ENCODE measurements at regions not wholly inside any gene's neighbourhood (a gene's known extent, or its start where the extent isn't known, plus 50 kb on each side); places are given as distances from the start of the nearest gene placed in this dataset.
"Not testable (repeated sequence)": the region's sequence is repeated elsewhere in the genome, so short reads cannot be mapped to it uniquely, and the experiment has no call there.

DNA sequence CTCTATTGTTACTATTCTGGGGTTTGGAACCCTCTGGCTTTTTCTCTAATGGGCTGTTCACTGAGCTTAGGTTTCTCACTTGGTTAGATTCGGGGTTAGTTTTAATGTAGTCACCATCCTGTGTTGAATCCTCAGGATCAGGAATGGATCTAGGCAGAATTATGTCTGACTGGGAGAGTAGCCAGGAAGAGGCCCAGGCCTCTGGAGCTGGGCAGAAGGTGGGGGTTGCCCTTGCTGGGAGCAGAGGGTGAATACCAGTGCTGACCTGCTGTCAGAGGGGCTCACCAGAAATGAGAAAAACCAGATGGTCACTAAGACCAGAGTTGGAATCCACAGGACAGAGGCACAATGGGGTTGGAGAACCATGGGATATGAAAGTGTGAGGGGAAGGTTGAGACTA, 126.6 kb upstream of the SLC4A4 start:
- no peak for DNase-seq

DNA sequence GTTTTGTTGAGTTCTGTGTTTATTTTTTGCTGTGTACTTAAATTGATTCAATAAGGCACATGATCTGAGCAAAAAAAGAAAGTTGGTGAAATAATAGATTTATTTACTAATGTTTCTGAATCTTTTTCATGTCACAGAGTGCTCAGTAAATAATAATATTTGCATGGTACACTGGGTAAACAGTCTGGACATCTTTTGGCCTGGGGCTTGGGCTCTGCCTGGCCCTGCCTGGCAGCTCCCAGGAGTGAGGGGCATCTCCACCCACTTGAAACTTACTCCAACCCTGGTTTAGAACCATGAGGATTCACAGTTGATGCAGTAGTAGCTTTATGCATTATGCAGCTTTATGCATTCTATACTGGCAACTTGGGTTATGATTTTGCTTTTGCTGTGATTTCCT, 124.2 kb upstream of the SLC4A4 start:
- no peak for DNase-seq

DNA sequence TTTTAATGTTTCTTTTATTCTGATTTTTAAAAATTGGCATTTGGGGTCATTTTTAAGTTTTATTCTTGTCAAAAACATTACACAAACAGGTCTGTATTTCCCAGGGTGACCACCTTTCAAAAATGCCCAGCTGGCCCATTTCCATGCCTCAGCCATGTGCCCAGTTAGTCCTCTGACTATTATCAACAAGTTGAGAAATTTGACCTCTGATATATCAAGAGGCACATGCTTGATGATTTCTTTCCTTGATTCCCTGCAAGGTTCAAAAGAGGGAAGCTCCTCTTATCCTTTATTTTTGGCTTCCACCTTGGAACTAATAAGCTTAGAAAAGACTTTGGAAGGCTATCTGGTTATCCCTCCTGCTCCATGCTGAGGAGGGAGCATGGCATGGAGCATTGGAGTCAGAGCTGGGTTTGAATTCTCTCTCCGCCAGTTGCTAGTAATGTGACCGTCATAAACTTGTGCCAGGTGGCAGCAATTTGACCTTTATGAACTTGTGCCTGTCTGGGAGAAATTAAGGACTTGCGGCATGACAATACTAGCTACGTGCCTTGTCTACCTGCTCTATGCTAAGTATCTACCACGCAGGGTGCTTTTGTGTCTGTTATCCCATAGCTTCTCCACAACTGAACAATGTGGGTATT, 122.4 kb upstream of the SLC4A4 start:
- no peak for DNase-seq

DNA sequence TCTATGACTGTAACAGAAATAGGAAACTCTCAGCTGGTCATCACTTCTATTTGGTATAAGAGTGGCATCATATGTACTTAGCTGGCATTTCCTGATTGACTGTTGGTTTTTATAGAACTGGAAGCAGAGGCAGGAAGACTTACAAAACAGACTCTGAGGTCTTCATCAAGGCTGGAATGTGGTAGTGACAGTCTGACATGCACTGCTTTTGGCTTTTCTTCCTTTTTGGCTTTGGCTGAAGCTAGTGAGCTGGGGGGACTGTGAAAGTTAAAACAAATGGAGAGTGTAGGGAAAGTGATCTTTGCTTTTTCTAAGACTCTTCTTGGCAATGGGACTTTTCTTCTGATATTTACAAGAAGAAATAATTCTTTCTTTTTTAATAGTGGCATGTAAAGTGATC, 121.1 kb upstream of the SLC4A4 start:
- DNase-seq = no peak

DNA sequence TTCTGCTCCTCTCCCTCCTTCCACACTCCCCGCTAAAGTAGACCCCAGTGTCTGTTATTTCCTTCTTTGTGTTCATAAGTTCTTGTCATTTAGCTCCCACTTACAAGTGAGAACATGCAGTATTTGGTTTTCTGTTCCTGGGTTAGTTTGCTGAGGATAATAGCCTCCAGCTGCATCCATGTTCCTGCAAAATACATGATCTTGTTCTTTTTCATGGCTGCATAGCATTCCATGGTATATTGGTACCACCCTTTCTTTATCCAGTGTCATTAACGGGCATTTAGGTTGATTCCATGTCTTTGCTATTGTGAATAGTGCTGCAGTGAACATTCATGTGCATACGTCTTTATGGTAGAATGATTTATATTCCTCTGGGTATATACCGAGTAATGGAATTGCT, 118.0 kb upstream of the SLC4A4 start:
- DNase-seq = not testable (repeated sequence)

DNA sequence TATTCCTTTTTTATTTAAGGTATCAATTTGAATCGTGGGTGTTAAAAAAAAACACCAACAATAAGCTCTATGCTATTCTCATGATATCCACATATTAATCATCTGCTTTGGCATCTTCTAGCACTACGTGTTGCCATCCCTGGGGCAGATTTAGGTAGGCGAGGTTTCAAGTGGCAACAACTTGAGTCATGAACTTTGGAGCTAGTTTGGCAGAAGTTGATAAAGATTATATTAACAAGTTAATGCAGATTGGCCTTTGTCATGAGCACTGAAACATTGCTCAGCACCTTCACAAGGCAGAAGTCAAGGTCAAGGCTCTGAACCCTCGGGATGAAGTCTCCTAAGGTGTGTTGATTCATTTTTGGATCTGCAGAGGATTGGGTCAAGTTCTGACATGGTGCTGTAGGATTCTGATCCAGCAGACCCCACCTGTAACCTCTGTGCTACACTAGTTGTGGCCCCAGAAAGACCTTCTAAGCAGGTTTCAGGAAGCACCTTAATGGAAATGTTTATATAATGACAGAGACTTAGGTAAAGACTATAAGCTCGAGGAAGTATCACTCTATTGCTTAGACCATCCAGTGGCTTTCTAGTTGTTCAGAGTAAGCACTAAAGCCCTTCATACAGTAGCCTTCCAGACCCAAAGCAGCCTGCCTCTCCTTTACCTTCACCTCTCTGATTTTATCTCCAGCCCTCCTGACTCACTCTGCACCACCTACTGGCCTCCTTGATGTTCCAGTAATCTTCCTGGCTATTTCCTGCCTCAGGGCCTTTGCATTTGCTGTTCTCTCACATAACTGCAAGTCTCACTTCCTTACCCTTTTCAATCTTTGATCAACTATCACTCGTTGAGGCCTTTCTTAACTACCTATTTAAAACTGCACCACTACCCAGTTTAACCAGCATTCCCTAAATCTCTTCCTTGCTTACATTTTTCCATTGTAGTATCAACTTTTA, 117.0 kb upstream of the SLC4A4 start:
- DNase-seq = no peak

DNA sequence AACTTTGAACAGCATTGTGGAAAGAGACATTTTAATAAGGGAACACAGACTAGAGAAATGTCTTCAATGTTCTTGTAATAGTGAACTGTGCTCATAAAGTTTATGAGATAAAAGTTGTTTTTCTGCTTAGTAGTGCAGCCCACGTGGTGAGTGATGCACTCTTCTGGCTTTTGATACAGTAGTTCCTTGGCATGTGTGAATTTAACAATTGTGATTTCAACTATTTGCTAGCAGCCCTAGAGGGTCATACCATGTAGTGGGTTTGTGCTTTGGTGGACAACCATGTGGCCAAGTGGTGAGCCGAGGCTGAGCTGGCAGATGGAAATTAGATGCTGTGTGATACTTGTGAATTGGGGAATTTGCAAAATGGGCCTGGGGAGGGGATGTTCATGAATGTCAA, 116.2 kb upstream of the SLC4A4 start:
- DNase-seq = no peak

DNA sequence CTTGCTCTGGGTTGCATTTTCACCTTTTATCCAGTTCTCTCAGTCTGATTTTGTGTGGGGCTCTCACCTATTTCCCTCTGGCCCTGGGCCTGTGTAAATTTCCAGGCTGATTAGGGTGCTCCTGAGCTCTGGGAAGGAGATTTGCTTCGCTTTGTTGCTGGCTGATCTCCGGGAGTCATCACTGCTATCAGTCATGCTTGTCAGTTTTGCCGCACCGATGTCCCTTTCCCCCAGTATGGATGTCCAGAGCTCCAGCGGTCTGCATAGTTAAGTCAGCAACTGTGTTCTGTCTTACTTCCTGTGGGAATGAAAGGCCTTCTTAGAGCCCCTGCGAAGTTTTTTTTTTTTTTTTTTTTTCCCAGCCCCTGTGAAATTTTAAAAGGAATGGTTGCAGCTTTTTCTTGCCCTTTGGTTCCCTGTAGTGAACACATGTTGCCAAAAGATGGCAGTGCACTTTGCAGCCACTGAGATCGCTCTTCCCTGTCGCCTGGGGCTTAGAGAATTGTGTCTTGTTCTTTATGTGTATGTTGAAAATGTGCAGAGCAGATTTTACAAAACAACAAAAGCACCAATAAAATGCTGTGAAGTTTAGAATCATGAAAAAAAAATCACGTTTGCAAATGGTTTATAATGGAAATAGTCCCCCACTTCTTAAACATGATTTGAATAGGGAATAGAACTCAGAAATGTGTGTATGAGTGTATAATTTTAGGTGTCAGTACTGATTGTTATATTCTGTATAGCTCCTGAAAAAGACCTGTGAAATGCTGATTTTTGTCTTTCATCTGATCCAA, 109.1 kb upstream of the SLC4A4 start:
- DNase-seq = no peak

DNA sequence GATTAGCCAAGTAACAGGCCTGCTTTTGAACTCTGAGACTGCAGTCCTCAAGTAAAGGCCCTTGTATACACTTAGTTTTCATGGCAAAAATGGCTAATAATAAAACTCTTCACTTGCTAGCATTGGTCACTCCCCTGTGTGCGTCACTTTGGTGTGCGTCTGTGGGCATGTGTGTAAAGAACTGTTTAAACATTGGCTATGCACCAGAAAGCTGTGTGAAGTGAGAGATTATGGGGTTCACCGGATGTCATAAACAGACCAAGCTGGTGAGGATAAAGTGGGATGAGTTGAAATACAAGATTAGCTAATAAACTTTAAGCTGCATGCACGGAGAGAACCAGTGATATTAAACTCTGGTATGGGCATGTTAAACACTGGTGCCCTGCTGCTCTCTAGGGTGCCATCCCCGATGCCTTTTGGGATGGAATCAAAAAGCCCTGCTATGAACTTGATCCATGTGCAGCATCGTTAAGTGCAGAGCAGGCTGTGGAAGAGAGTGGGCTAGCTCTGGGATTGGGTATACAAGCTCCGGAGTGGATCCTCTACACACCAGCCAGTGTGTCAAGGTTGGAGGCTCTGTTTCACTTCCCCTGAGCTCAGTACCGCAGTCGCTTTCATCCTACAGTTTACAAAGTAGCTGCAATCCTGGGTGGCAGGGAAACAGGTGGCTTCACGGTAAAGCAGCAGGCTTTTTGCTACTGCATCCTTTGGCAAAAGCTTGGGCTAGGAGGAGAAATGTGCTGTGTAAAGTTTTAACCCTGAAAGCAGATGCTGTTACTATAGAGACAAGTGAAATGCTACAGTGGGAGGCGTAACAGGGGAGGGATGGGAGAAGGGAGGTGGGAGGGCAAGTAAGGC, 108.3 kb upstream of the SLC4A4 start:
- DNase-seq = no peak

DNA sequence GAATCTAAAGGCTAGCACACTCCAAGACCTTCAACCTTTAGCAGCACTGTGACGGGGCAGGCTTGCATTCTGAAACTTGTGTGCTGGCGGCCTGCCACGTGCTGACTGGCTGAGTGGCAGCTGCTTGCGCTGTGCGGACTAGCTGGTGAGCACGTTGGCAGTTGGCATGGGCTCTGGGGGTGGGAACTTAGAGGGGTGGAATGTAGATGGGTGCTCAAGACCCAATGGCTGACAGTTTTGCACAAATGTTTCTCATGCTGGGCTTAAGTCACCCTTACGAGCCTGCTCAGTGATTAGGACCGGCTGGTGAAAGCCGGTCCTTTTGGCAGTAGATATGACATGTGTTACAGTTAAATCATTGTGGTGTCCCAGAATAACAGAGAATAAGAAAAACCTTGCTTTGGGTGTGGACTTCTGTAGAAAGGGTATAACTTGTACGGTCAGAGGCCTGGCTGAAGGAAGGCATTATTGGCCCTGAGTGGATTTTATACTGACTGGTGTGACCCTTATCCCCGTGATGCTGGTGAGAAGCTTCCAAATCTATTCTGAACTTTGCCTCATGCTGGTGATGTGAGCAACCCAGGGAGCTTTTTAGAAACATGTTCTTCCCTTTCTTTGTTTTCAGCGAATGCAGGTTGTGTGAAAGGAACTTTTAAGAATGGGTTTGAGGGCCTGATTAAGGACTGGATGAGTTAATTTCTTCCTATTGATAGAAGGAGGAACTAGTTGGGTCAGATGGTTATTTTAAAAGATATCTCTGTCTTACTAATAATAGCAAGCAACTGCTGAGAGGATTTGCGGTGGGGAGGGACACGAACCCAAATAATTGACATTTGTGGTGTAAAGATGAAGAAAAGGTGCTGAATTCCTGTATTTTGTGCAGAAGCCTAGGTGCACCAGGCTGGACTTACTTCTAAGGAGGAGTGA, 107.4 kb upstream of the SLC4A4 start:
- DNase-seq = no peak

DNA sequence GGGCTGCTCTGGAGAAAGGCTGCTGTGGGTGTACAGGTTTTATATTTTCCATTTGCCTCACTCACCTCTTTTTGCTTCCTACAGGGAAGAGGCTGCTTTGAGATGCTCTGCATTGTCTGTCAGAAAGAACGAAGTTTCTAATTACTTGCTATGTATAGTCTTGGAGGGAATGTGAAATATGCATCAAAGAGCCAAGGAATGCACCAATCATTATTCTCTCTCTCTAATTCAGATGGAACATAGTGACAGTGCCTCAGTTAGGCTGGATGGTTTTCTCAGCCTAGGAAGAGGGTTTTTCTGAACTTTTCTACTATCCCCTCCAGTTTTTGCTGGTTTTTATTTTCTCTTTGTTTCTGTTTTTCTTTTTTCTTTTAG, 106.8 kb upstream of the SLC4A4 start:
- no peak for DNase-seq

DNA sequence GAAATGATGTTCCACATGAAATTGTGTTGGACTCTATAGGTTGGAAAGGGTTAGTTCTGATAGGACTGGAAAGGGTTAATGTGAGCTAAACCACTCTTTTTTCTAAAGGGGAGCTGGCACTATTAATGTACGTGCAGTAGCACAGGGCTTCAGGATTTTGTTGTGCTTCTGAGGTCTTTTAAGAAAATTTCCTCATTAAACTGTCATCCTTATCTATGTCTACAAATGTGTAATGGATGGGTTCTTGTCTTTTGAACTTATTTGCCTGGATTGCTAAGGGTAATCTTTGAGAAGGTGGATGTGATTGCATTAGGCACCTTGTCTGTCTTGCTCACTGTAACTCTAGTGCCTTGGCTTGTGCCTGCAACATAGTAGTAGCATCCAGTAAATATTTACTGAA, 106.0 kb upstream of the SLC4A4 start:
- no peak for DNase-seq

DNA sequence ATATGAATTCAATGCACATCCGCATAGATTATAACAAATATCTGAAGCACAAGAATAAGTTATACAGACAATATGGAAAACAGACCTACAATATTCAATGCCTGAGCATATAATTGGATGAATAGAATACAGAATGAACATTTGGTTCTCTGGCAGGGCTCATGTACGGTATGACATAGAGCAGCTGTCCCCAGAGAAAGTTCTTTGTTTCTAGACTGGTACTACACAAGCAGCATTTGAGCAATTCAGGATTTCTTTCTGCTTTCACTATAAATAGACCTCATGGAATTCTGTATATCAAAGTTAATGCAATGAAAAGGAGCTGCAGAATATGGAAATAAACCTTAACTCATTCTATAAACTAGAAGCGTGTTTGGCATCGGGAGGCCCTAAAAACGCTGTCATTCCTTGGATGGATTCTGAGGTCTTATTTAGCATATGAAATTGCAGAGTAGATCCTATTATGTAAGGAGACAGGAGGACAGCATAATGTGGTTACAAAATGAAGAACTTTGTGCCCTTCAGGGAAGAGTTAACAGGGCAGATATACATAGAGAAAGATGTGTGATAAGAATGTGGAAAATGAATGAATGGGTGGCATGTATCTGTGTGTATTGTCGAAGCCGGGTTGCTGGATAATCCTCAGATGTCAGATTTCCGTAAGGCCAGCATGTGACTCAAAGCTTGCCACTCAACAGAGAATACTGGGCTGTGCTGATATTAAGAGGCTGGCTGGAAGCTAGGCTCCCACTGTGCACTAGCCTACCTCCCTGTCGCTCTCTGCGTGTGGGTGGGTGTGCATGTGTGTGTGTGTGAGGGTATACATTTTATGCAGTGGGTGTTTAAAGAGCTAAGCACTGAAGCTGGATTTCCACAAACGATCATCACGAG, 103.3 kb upstream of the SLC4A4 start:
- DNase-seq = no peak

DNA sequence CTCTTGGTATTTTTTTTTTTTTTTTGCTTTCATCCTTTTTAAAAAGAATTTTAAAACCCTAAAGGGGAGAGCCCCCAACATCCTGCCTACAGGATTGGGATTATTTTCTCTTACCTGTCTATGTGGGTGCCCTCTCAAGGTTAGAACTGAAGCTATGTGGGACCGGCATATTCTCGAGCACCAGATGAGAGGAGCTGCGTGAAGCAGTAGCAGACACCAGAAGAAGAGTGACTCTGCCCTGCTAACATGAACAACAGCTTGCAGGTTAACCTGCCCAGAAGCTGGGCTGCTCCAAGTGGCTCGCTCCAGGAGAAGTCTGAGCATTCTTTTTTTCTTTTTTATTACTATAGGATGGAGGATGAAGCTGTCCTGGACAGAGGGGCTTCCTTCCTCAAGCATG, 102.6 kb upstream of the SLC4A4 start:
- DNase-seq = no peak

DNA sequence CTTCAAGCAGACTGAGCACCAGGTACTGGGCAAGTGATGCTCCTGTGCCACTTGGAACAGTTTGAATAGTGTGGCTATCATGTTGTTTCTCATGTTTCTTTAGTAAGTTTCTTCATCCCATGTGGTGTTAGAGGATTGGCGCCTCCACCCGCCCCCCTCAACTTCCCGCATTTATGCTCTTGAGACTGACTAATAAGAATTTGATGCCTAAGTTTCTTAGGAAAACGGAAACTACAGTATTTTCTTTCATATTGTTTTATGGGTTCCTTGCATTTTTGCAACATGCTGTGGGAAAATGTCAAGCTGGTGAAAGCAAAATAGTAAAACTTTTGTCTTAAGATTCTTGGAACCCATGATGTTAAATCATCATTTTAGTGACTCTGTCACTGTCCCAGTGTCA, 101.2 kb upstream of the SLC4A4 start:
- no peak for DNase-seq

DNA sequence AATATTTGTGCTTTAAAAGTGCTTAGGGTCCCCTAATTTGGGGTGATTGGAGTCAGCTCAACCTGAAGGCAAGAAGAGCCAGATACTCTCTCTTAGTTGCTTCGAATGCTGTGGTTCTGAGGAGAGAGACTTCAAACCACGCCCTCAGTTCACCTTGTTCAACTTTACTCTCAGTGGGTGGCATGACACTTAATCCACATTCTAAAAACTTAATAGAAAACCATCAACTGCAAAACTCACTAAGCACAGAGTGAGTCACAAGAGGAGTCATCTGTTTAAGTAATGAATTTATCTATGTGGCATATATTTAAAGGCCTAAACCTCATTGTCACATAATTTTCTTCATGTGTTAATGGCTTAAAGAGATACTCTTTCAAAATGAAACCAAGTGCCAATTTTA, 99.5 kb upstream of the SLC4A4 start:
- no peak for DNase-seq

DNA sequence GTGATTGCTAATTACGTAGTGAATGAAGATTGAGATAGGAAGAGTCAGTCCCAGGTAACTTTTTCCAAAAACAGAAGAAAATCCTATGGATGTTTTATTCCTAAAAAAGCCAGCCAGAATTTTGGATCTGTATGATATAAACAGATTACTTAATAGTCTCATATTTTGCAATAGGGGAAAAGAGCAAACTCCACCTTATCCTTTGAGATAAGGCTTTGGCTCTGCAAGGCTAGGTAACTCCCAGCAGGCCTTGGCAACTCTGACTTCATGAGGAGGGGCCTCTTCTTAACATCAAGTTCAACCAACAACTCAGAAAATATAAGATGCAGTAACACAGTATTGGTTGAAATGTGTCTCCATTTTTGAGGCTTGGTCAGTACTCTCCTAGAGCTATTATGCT, 98.7 kb upstream of the SLC4A4 start:
- no peak for DNase-seq

DNA sequence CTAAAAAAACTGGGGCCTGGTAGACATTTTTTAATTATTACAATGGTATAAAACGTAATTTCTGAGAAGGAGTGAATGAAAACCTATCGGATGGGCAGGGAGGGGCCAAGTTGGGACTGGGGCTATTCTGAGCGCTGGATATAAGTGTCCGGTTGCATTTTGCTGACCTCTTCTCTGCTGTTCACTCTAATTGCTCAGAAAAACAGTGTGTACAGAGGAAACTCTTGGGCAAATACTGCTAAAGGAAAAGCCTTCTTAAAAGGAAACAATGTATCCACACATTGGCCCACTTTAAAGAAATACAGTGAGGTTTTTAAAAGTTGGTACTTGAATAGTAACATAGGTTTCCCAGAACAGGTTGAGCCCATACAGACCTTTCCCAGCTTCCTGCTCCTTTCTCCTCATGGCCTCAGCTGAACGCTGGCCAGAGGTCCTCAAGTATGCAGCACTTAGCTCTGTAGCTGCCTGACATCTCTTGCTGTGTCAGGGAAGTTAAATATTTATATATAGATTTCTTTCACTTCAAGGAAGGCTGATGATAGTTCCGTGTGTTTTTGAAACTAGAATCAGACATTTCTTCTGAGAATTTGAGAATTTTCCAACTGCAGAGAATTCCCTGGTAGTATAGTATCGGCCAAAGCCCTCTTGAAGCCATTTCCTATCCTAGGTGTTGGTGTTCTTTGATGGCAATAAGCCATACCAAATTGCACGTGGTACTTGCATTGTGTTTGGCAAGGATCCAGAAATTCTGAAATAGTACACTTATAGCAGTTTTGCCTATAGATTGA, 97.1 kb upstream of the SLC4A4 start:
- DNase-seq = no peak

DNA sequence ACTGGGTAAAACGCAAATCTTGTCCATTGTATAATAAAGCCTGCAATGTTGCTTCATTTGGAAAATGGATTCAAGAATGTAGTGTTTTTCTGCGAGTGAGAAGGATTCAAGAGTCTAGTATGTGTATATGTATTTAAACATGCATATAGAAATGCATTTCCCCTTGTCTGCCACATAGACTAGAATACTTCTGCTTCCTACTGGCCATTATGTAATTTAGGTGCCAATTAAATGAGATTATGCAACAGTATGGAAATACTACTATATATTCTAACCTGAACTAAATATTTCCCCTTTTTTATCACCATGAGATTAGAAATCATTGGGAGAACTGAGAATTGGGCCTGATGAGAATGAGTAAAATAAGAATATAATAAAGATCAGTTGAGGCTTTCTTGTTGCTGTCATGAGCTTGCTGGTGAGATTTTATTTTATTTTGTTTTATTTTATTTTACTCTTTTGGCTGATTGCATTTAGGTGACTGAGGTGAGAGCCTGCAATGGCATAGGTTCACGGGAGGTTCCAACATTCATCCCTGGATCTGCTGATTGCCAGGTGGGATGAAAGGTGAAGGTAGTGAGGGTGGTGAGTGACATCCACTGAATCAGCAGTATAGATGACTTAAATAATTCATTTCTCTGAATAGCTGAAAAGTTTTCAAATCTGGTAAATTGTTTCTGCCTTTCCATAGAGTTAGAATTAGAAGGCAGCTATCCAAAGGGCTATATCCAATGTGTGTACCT, 95.6 kb upstream of the SLC4A4 start:
- DNase-seq = no peak
